IMR-90 (cell line): ENCODE measurements at regions not wholly inside any gene's neighbourhood (a gene's known extent, or its start where the extent isn't known, plus 50 kb on each side); places are given as distances from the start of the nearest gene placed in this dataset.

Experiments
- ATAC-seq: fragments of 200-7000 bp; cut with Tn5 transposase; 2 replicates; pipeline ENCODE4 v1.9.1; 2020; ENCODE audit warnings: low read depth, mild to moderate bottlenecking, moderate library complexity
- BruUV-seq: library from RNA; stranded (reverse); fragments of 400-500 nt; replicated peaks from 2 replicates; lab custom pipeline; 2021; lab: Mats Ljungman, UMichigan
- CTCF ChIA-PET: fragments of 300-600 bp; formaldehyde crosslinking; extraction: SDS; loops from one replicate; lab custom pipeline; 2021; ENCODE audit warnings: antibody characterized with exemption; lab: Yijun Ruan, JAX
- POLR2A ChIA-PET: fragments of 300-600 bp; sonication (Branson Sonifier 250); formaldehyde crosslinking; loops from one replicate; lab custom pipeline; 2022; ENCODE audit warnings: antibody characterized with exemption; ENCODE audit not compliant: unreplicated experiment; lab: Charles Lee
- DNase-seq: peaks from one replicate; pipeline ENCODE4 v3.0.0; 2013
- H2AFZ ChIP-seq: replicated peaks from 2 replicates; pipeline ENCODE3; 2013; ENCODE audit warnings: low read length, mild to moderate bottlenecking; ENCODE audit not compliant: poor library complexity
- H2AK5ac ChIP-seq: 2 replicates; pipeline ENCODE4 v1.6.1; 2013; ENCODE audit warnings: low read depth, low read length, inconsistent platforms
- H2AK9ac ChIP-seq: replicated peaks from 2 replicates; pipeline ENCODE3; 2013; ENCODE audit warnings: mild to moderate bottlenecking, low read depth, low read length, moderate library complexity; ENCODE audit not compliant: poor library complexity
- H2BK120ac ChIP-seq: 2 replicates; pipeline ENCODE4 v1.6.1; 2013; ENCODE audit warnings: low read depth, low read length, inconsistent platforms
- H2BK15ac ChIP-seq: 3 replicates; pipeline ENCODE4 v1.6.1; 2013; ENCODE audit warnings: low read depth, low read length, inconsistent platforms
- H2BK20ac ChIP-seq: 2 replicates; pipeline ENCODE4 v1.6.1; 2013; ENCODE audit warnings: low read depth, mild to moderate bottlenecking, inconsistent platforms, low read length, moderate library complexity
- H2BK5ac ChIP-seq: 2 replicates; pipeline ENCODE4 v1.6.1; 2013; ENCODE audit warnings: mild to moderate bottlenecking, low read depth, low read length, inconsistent platforms; ENCODE audit not compliant: poor library complexity, severe bottlenecking
- H3K14ac ChIP-seq: replicated peaks from 2 replicates; pipeline ENCODE4 v1.6.1; 2013; ENCODE audit warnings: low read depth, low read length, inconsistent platforms
- H3K18ac ChIP-seq: 2 replicates; pipeline ENCODE4 v1.6.1; 2013; ENCODE audit warnings: low read depth, low read length, control low read depth
- H3K23ac ChIP-seq: 2 replicates; pipeline ENCODE4 v1.6.1; 2013; ENCODE audit warnings: low read depth, low read length, inconsistent platforms
- H3K27ac ChIP-seq: 2 replicates; pipeline ENCODE4 v1.5.1; 2013; ENCODE audit warnings: mild to moderate bottlenecking, control low read depth, low read length; ENCODE audit not compliant: insufficient read depth
- H3K27me3 ChIP-seq: 2 replicates; pipeline ENCODE4 v1.6.1; 2013; ENCODE audit warnings: low read length; ENCODE audit not compliant: control insufficient read depth, insufficient read depth
- H3K36me3 ChIP-seq: 2 replicates; pipeline ENCODE4 v1.6.1; 2013; ENCODE audit warnings: low read length, mixed read lengths; ENCODE audit not compliant: control insufficient read depth, insufficient read depth
- H3K4ac ChIP-seq: 2 replicates; pipeline ENCODE4 v1.6.1; 2013; ENCODE audit warnings: low read depth, low read length, inconsistent platforms
- H3K4me1 ChIP-seq: 2 replicates; pipeline ENCODE4 v1.6.1; 2013; ENCODE audit warnings: low read length, mixed read lengths; ENCODE audit not compliant: control insufficient read depth, insufficient read depth
- H3K4me2 ChIP-seq: 2 replicates; pipeline ENCODE4 v1.6.1; 2013; ENCODE audit warnings: low read depth, mild to moderate bottlenecking, control low read depth, low read length, moderate library complexity
- H3K4me3 ChIP-seq: 2 replicates; pipeline ENCODE4 v1.5.1; 2013; ENCODE audit warnings: low read depth, mild to moderate bottlenecking, control low read depth, low read length, moderate library complexity; ENCODE audit not compliant: insufficient read depth
- H3K56ac ChIP-seq: 2 replicates; pipeline ENCODE4 v1.6.1; 2013; ENCODE audit warnings: low read length, inconsistent platforms; ENCODE audit not compliant: insufficient read depth; ENCODE audit errors: extremely low read depth
- H3K79me1 ChIP-seq, 2 experiments: 2 replicates each; pipeline ENCODE4 v1.6.1; 2013; ENCODE audit warnings: low read length in 2 of 2, inconsistent platforms in 1 of 2, low read depth in 1 of 2
- H3K9ac ChIP-seq: 2 replicates; pipeline ENCODE4 v1.6.1; 2013; ENCODE audit warnings: low read depth, low read length, control low read depth
- H3K9me1 ChIP-seq: 2 replicates; pipeline ENCODE4 v1.6.1; 2013; ENCODE audit warnings: low read length, inconsistent platforms; ENCODE audit not compliant: insufficient read depth
- H3K9me3 ChIP-seq: 2 replicates; pipeline ENCODE4 v1.6.1; 2013; ENCODE audit warnings: low read length; ENCODE audit not compliant: control insufficient read depth, insufficient read depth
- H4K20me1 ChIP-seq: 2 replicates; pipeline ENCODE4 v1.6.1; 2013; ENCODE audit warnings: low read length, inconsistent platforms; ENCODE audit not compliant: insufficient read depth
- H4K5ac ChIP-seq: 2 replicates; pipeline ENCODE4 v1.6.1; 2013; ENCODE audit warnings: mild to moderate bottlenecking, low read depth, low read length, control low read depth
- H4K8ac ChIP-seq, 2 experiments: 2 replicates each; pipeline ENCODE4 v1.6.1; 2013; ENCODE audit warnings: low read depth in 2 of 2, low read length in 2 of 2, control low read depth in 1 of 2, inconsistent platforms in 1 of 2
- H4K91ac ChIP-seq: 2 replicates; pipeline ENCODE4 v1.6.1; 2013; ENCODE audit warnings: low read depth, low read length, inconsistent platforms; ENCODE audit not compliant: insufficient read depth
- MAFK ChIP-seq: IDR thresholded peaks from 2 replicates; pipeline ENCODE4 v1.6.1; 2012; ENCODE audit warnings: low read depth, low read length, improper control_type of control experiment
- MAZ ChIP-seq: IDR thresholded peaks from 2 replicates; pipeline ENCODE4 v1.6.1; 2012; ENCODE audit warnings: low read depth, mild to moderate bottlenecking, low read length, improper control_type of control experiment, moderate library complexity, borderline replicate concordance
- RAD21 ChIP-seq: IDR thresholded peaks from 2 replicates; pipeline ENCODE4 v1.6.1; 2012; ENCODE audit warnings: low read length, improper control_type of control experiment
- RCOR1 ChIP-seq: IDR thresholded peaks from 2 replicates; pipeline ENCODE4 v1.6.1; 2012; ENCODE audit warnings: mild to moderate bottlenecking, low read length, improper control_type of control experiment; ENCODE audit not compliant: insufficient replicate concordance
- SMC3 ChIP-seq: fragments of 150-350 bp; IDR thresholded peaks from 2 replicates; pipeline ENCODE4 v1.6.1; 2016; ENCODE audit warnings: low read depth, mild to moderate bottlenecking, antibody characterized with exemption, low read length, moderate library complexity
- WGBS, 2 experiments: methylation state at CpG; one replicate each; pipeline versions ENCODE4 v1.1.5 to v1.1.7; 2013; ENCODE audit warnings: missing lambda C conversion rate in 2 of 2; ENCODE audit not compliant: insufficient read length in 1 of 2; ENCODE audit errors: extremely low coverage in 2 of 2; 5-methylcytosine and 5-hydroxymethylcytosine counted together
- dilution Hi-C: fragments of 300-500 bp; cut with HindIII; formaldehyde crosslinking; loops from one replicate; pipeline ENCODE4 v1.14.3; 2018; ENCODE audit warnings: low sequenced_read_pairs; ENCODE audit not compliant: unreplicated experiment
- in situ Hi-C: fragments of 300-500 bp; cut with MboI; formaldehyde crosslinking; loops from 3 replicates; pipeline ENCODE4 v1.14.3; 2019; ENCODE audit warnings: low sequenced_read_pairs, inconsistent platforms, mixed read lengths
- intact Hi-C: fragments of 100-400 bp; cut with micrococcal nuclease; formaldehyde crosslinking; loops from 2 replicates; pipeline ENCODE4 v1.10.0; 2022
- TF ChIP-seq, protein P1 (sequence below): conservative IDR thresholded peaks from 2 replicates; pipeline ENCODE4 v1.5.1; 2012; ENCODE audit warnings: mild to moderate bottlenecking, low read depth, low read length, improper control_type of control experiment

DNA sequence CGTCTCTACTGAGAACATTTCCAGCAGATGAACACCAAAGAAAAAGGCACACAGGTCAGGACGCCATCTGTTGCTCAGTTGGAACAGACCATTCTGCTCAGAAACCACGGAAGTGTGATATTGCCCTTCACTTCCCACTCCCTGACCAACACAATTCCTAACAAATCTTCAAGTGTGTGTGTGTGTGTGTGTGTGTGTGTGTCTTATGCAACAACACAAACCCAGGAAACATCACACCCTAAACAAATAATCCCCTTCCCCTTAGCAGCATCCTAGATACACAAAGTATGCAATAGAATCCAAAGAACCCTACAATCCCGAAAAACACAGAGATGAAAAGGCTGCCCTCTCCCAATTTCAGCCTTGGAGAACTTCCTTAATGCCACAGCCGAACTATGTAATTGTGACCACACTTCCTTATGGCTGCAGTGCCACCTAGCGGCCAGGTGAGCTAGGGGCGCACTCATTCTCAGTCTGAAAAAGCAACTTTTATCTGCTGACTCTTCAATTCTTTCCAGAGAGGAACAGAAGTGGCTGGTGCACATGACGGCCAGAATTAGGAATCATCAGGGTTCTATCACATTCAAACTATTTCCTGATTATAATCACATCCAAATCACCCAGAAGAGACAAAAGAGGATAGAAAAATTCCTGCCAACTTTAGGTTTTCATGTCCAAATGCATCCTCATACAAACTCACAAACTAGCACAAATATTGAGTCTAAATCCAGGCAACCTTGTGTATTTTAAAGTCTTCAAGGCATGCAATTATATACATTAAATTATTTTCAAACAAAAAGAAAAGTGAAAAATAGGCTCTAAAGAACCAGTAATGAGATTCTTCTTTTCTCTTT lies 164.9 kb downstream of the DHX15 start:
- POLR2A ChIA-PET, result no interaction called here
- Histone ChIP-seq H3K14ac (no peak overlapping the region), H2BK20ac (peak overlapping the region; percentile 64; the same call in 1 of the 2 replicates), H3K9ac (no peak overlapping the region), H3K4me2 (no peak overlapping the region; the same call in 1 of the 2 replicates), H4K5ac (peak overlapping the region; percentile 27; the same call in 1 of the 2 replicates), H2AK5ac (no peak overlapping the region), H3K27ac (no peak overlapping the region), H3K4ac (peak overlapping the region; percentile 24; the same call in 1 of the 2 replicates), H2AK9ac (no peak overlapping the region), H3K27me3 (no peaks in the 10 kb centered on the region), H3K9me3 (no peaks in the 10 kb centered on the region), H3K79me1 (no peaks in the 10 kb centered on the region), H4K20me1 (no peaks in the 10 kb centered on the region), H2AFZ (peak overlapping the region; percentile 74), H3K4me3 (no peak overlapping the region), H2BK120ac (peak overlapping the region; percentile 54), H3K23ac (no peak overlapping the region), H3K56ac (no peak overlapping the region), H4K8ac (peak overlapping the region in 1 of 2 experiments; percentile 46; a peak in 1 of 4 replicates), H2BK5ac (no peak overlapping the region), H3K18ac (peak overlapping the region; percentile 32; the same call in 1 of the 2 replicates), H3K4me1 (peaks cover 4% of the 10 kb centered on the region; the same call in 1 of the 2 replicates), H4K91ac (peak overlapping the region; percentile 53), H3K36me3 (no peaks in the 10 kb centered on the region), H3K9me1 (no peaks in the 10 kb centered on the region), H2BK15ac (peak overlapping the region; percentile 61; the same call in 1 of the 3 replicates)
- in situ Hi-C loops (loop anchor here (25.0 kb wide), 1 partner anchor 732 kb away; no protein-coding TSS in a partner anchor), dilution Hi-C loops (no loop called here), intact Hi-C loops (loop anchor here (1.0 to 10.0 kb wide), 6 partner anchors 325 to 1523 kb away; no protein-coding TSS in a partner anchor)
- 0% methylated on average over 1 of the region's 8 CpGs; no CpG with 5 or more reads in 1 of the 2 experiments for WGBS, 2 experiments
- CTCF ChIA-PET, result interaction anchor here (0.5 to 2.2 kb wide), 6 partner anchors 10 to 1282 kb away, joined by 3 to 6 read pairs (median 3); no protein-coding TSS in a partner anchor
- ATAC-seq (peak; percentile 95), DNase-seq (peak; percentile 69)
- BruUV-seq, result no TSS peak
- TF ChIP-seq, protein P1, sequence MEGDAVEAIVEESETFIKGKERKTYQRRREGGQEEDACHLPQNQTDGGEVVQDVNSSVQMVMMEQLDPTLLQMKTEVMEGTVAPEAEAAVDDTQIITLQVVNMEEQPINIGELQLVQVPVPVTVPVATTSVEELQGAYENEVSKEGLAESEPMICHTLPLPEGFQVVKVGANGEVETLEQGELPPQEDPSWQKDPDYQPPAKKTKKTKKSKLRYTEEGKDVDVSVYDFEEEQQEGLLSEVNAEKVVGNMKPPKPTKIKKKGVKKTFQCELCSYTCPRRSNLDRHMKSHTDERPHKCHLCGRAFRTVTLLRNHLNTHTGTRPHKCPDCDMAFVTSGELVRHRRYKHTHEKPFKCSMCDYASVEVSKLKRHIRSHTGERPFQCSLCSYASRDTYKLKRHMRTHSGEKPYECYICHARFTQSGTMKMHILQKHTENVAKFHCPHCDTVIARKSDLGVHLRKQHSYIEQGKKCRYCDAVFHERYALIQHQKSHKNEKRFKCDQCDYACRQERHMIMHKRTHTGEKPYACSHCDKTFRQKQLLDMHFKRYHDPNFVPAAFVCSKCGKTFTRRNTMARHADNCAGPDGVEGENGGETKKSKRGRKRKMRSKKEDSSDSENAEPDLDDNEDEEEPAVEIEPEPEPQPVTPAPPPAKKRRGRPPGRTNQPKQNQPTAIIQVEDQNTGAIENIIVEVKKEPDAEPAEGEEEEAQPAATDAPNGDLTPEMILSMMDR, result peak; percentile 94
- TF ChIP-seq SMC3 (peak; percentile 91), RCOR1 (no peak), RAD21 (peak; percentile 97), MAFK (peak; percentile 95), MAZ (no peak)
